Fibroblast of pulmonary artery (primary cell): ENCODE measurements at regions not wholly inside any gene's neighbourhood (a gene's known extent, or its start where the extent isn't known, plus 50 kb on each side); places are given as distances from the start of the nearest gene placed in this dataset.

Experiments used
- DNase-seq: peaks from one replicate; pipeline ENCODE4 v3.0.0-alpha.2; 2010; ENCODE audit warnings: low read depth
- H3K4me3 ChIP-seq: replicated peaks from 2 replicates; pipeline ENCODE4 v1.5.1; 2011; ENCODE audit warnings: low read depth, mild to moderate bottlenecking, control low read depth, low read length, moderate library complexity
- CTCF ChIP-seq: IDR thresholded peaks from 2 replicates; pipeline ENCODE4 v1.5.1; 2011; ENCODE audit warnings: mild to moderate bottlenecking, control low read depth, low read length, inconsistent platforms; ENCODE audit errors: missing control alignments

DNA sequence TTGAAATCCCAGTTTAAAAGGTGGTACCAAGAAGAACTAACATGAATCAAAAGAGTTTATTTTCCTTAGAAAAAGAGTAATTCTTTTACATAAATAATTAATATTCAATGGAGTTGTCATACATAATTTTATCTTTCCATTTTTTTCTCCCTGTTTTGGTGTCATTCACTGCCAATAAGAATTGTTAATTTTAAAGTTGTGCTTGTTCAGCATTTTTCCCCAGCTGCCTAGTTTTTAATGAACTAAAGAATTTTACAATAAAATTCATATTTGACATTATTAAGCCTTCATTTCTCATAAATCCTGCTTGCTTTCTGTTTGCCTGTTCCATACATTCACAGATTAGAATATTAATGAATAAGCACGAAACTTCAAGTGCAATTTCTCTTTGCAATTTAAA lies 393.6 kb downstream of the GRXCR1 start:
- H3K4me3 ChIP-seq = no peak overlapping the region
- no peak for TF ChIP-seq CTCF
- no peak for DNase-seq

GRCh38 chr4:43296946-43297528 lies 404.5 kb downstream of the GRXCR1 start:
- H3K4me3 ChIP-seq = no peak overlapping the region
- no peak for DNase-seq
- no peak for TF ChIP-seq CTCF

DNA sequence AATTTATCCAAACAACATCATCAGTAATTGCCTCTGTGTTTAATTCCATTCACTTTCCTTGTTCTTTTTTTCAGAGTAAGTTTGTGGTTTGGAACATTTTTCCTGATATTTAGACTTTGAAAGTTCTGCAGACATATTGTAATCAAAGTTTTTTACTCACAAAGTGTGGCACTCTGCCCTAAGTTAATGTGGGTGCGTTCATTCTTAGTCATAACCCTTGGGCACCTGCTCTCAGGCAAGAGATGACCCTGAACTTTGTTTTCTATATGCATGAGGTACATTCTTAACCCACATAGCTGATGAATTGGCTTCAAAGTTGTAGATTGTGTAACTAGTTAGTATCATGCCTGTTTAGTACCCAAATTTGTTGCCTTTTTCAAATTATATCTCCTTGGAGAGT lies 424.3 kb downstream of the GRXCR1 start:
- no peak for DNase-seq
- H3K4me3 ChIP-seq = no peak overlapping the region
- TF ChIP-seq CTCF = no peak

DNA sequence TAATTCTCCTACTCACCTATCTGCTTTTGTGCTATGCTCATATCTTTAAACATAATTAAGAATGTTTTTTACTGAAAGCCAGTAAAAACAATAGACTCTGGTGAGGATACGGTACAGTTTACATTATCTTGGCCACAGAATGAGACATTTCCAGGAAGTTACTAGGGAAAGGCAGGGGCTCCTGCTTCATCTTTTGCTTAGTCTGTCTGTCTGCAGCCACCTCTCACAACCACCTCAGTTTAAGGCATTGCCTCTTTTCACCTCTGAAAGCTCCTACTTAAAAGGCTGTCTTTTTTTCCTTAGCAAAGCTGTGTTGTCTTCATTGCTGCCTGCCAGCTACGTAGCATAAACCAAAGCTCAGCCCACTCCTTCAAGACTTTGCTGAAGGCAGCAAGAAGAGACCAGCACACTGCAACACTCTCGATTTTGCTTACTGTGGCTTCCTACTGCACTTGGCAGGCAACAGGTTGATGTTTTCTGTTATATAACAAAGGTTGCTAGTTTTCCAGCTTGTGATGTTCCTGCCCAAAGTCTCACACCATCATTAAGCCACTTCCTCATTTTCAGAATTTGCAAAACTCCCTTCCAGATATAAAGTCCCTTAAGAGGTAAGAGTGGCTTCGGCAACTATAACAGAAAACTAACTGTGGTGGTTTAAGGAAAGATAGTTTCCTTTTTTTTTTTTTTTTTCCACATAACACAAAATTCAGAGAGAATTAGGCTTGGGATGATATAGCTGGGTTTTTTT lies 432.9 kb downstream of the GRXCR1 start:
- no peak for TF ChIP-seq CTCF
- DNase-seq = no peak
- H3K4me3 ChIP-seq = no peak overlapping the region

GRCh38 chr4:43330288-43330687 lies 437.8 kb downstream of the GRXCR1 start:
- DNase-seq = peak; percentile 68
- TF ChIP-seq CTCF = no peak
- H3K4me3 ChIP-seq = no peak overlapping the region

- H3K4me3 ChIP-seq = no peak overlapping the region
- DNase-seq = peak; percentile 66
- no peak for TF ChIP-seq CTCF
These were observed 438.9 kb downstream of the GRXCR1 start for GRCh38 chr4:43331226-43332051.
